GM12892 (cell line): ENCODE measurements at regions not wholly inside any gene's neighbourhood (a gene's known extent, or its start where the extent isn't known, plus 50 kb on each side); places are given as distances from the start of the nearest gene placed in this dataset.

Experiments used
- POLR2A ChIP-seq: IDR thresholded peaks from 2 replicates; pipeline ENCODE4 v1.6.1; 2011; ENCODE audit warnings: low read depth, low read length, control low read depth
- POLR2AphosphoS5 ChIP-seq: IDR thresholded peaks from 2 replicates; pipeline ENCODE4 v1.6.1; 2011; ENCODE audit warnings: low read depth, low read length, control low read depth

DNA sequence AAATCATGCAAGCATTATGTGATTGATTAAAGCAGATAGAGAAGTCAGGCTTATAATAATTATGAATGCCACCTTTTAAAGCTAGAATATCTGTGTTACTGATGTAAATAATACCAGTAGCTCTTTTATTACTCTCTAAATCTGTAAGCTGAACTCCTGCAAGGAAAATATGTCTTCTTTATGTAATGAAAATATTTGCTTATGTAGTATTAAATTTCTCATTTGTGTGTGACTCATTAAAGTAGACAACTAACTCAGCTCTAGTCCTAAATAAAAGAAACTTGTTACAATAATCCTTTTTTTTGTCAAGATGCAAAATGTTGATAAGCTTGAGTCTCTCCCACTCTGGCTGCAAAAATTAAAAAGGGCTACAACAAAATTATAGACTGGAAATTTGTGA is 137.7 kb upstream of the FAT1 start:
- TF ChIP-seq POLR2A = no peak
- TF ChIP-seq POLR2AphosphoS5 = no peak
